ENCODE measurements at regions not wholly inside any gene's neighbourhood (a gene's known extent, or its start where the extent isn't known, plus 50 kb on each side); places are given as distances from the start of the nearest gene placed in this dataset.

DNA sequence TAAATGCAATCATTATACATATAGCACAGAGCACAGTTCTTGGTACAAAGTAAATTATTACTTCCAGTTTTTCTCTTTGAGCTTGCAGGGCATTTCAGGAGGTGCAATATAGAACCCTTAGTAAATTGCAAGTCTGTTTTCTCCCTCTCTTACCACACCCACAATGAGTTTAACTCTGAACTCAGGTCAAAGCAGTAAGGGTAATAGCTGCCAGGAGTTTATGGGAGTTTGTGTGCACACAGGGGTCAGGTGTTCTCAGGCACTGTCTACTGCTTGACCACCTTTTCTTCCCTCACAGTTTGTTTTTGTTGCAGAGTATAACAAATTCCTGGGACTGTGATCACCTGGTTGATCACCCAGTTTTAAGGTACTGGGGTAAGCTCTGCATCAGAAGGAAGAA is 478.5 kb upstream of the TENM4 start:
- TF ChIP-seq, protein P1, sequence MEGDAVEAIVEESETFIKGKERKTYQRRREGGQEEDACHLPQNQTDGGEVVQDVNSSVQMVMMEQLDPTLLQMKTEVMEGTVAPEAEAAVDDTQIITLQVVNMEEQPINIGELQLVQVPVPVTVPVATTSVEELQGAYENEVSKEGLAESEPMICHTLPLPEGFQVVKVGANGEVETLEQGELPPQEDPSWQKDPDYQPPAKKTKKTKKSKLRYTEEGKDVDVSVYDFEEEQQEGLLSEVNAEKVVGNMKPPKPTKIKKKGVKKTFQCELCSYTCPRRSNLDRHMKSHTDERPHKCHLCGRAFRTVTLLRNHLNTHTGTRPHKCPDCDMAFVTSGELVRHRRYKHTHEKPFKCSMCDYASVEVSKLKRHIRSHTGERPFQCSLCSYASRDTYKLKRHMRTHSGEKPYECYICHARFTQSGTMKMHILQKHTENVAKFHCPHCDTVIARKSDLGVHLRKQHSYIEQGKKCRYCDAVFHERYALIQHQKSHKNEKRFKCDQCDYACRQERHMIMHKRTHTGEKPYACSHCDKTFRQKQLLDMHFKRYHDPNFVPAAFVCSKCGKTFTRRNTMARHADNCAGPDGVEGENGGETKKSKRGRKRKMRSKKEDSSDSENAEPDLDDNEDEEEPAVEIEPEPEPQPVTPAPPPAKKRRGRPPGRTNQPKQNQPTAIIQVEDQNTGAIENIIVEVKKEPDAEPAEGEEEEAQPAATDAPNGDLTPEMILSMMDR (IDR thresholded peaks at IDR 0.05) = no peak
- TF ChIP-seq POLR2A (IDR thresholded peaks at IDR 0.05) = no peak

Data from Peyer's patch (tissue), 4 donors.